ENCODE measurements at regions not wholly inside any gene's neighbourhood (a gene's known extent, or its start where the extent isn't known, plus 50 kb on each side); places are given as distances from the start of the nearest gene placed in this dataset.

DNA sequence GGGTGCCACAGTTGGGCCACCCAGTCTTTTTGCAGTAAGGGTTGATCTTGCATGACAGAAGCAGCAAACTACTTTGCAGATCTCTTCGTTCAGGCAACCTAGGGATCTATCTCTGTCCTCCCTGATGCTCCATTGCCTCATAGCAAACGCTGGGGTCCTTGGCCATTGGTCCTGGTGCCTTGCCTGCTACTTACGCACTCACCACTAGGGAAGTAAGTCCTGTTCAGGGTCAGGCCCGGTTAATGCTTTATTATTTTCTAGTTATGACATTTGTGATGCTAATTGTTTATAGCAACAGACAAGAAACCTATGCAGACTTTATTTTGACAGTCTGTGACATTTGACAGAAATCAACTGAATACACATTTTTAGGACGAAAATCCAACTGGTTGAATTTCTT is 326.5 kb upstream of the FMN2 start (continued):
- no peak for TF ChIP-seq SUZ12 (IDR thresholded peaks at IDR 0.05; ENCODE audit: low read length)
- TF ChIP-seq SIX5 (IDR thresholded peaks at IDR 0.05; ENCODE audit: low read depth, low read length), result no peak
- TF ChIP-seq POU5F1 (IDR thresholded peaks at IDR 0.05; ENCODE audit: low read depth, low read length), result no peak
- TF ChIP-seq EP300 (IDR thresholded peaks at IDR 0.05; ENCODE audit: borderline replicate concordance in 1 of 2, low read depth in 2 of 2, low read length in 2 of 2), result no peak
- no peak for TF ChIP-seq GABPA (IDR thresholded peaks at IDR 0.05; ENCODE audit: borderline replicate concordance, insufficient read depth, low read length)
- TF ChIP-seq, protein P1, sequence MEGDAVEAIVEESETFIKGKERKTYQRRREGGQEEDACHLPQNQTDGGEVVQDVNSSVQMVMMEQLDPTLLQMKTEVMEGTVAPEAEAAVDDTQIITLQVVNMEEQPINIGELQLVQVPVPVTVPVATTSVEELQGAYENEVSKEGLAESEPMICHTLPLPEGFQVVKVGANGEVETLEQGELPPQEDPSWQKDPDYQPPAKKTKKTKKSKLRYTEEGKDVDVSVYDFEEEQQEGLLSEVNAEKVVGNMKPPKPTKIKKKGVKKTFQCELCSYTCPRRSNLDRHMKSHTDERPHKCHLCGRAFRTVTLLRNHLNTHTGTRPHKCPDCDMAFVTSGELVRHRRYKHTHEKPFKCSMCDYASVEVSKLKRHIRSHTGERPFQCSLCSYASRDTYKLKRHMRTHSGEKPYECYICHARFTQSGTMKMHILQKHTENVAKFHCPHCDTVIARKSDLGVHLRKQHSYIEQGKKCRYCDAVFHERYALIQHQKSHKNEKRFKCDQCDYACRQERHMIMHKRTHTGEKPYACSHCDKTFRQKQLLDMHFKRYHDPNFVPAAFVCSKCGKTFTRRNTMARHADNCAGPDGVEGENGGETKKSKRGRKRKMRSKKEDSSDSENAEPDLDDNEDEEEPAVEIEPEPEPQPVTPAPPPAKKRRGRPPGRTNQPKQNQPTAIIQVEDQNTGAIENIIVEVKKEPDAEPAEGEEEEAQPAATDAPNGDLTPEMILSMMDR (IDR thresholded peaks at IDR 0.05; ENCODE audit: control extremely low read depth in 1 of 3, insufficient read depth in 1 of 3, low read depth in 1 of 3, low read length in 3 of 3), result peak; percentile 1 to 51 (median 46); a peak in 3 of 4 replicates
- TF ChIP-seq SRF (IDR thresholded peaks at IDR 0.05; ENCODE audit: low read depth, low read length), result no peak
- TF ChIP-seq BCL11A (IDR thresholded peaks at IDR 0.05; ENCODE audit: low read depth in 2 of 2, low read length in 2 of 2), result no peak
- no peak for TF ChIP-seq GTF2F1 (IDR thresholded peaks at IDR 0.05; ENCODE audit: borderline replicate concordance, low read depth, low read length)
- TF ChIP-seq CBX8 (IDR thresholded peaks at IDR 0.05; ENCODE audit: borderline replicate concordance, low read depth, low read length), result no peak
- no peak for TF ChIP-seq TAF7 (optimal IDR thresholded peaks at IDR 0.05; ENCODE audit: borderline replicate concordance, low read depth, low read length)
- peak in 1 of 2 experiments; percentile 23; a peak in 1 of 4 replicates for TF ChIP-seq RAD21 (IDR thresholded peaks at IDR 0.05 in 1 of 2, conservative IDR thresholded peaks at IDR 0.05 in 1 of 2; ENCODE audit: low read depth in 2 of 2, low read length in 2 of 2)

Measured in H1 (cell line).